GM12891 (cell line): ENCODE measurements at regions not wholly inside any gene's neighbourhood (a gene's known extent, or its start where the extent isn't known, plus 50 kb on each side); places are given as distances from the start of the nearest gene placed in this dataset.

Experiments used
- POLR2A ChIP-seq: IDR thresholded peaks from 2 replicates; pipeline ENCODE4 v1.6.1; 2011; ENCODE audit warnings: low read depth, low read length, control low read depth
- POLR2AphosphoS5 ChIP-seq: IDR thresholded peaks from 2 replicates; pipeline ENCODE4 v1.6.1; 2011; ENCODE audit warnings: low read depth, low read length, control low read depth
- POU2F2 ChIP-seq: IDR thresholded peaks from 2 replicates; pipeline ENCODE4 v1.6.1; 2011; ENCODE audit warnings: low read depth, mild to moderate bottlenecking, control low read depth, low read length, moderate library complexity
- SPI1 ChIP-seq: IDR thresholded peaks from 2 replicates; pipeline ENCODE4 v1.6.1; 2011; ENCODE audit warnings: low read depth, low read length, control low read depth
- TAF1 ChIP-seq: IDR thresholded peaks from 2 replicates; pipeline ENCODE4 v1.6.1; 2011; ENCODE audit warnings: low read depth, low read length, control low read depth

DNA sequence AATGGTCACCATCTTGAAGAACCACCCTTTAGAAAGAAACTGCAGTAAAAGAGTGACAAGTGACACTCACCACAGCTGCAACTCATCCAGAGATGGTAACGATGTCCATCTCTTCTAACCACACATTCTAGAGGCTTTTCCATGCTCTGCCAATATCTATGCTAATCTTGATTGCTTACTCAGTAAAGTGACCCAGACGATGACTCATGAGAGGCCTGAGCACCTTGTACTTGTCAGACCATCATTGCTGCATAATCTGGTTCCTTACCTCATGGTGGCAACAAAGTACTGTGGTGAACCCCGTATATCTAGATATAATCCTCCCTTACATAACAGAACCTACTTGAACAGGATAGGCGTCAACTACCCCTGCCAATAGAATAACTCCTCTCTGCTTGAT, 75.6 kb downstream of the CCNG2 start:
- TF ChIP-seq TAF1 (no peak), POLR2AphosphoS5 (no peak), POLR2A (no peak), POU2F2 (no peak), SPI1 (no peak)
